K562 (cell line): ENCODE measurements at regions not wholly inside any gene's neighbourhood (a gene's known extent, or its start where the extent isn't known, plus 50 kb on each side); places are given as distances from the start of the nearest gene placed in this dataset.

Experiments
- ATAC-seq: fragments of 200-7000 bp; cut with Tn5 transposase; 3 replicates; pipeline ENCODE4 v1.9.1; 2020; ENCODE audit warnings: moderate library complexity
- BruUV-seq: library from RNA; stranded (reverse); fragments of 400-500 nt; replicated peaks from 2 replicates; lab custom pipeline; 2021; lab: Mats Ljungman, UMichigan
- CTCF ChIA-PET: fragments of 300-600 bp; formaldehyde crosslinking; extraction: SDS; loops from one replicate; lab custom pipeline; 2021; ENCODE audit warnings: low intra/inter-chr PET ratio; lab: Yijun Ruan, JAX
- POLR2A ChIA-PET: fragments of 300-600, 350-650 bp; sonication (Branson Sonifier 250); formaldehyde crosslinking; extraction: SDS; loops from one replicate; lab custom pipeline; 2021; ENCODE audit warnings: antibody characterized with exemption, inconsistent platforms; lab: Yijun Ruan, JAX
- DNase-seq, 4 experiments: peaks; one replicate each; pipeline versions ENCODE4 v3.0.0 to v3.0.0-alpha.2; 2011 to 2018; ENCODE audit warnings: low spot score in 3 of 4, mixed read lengths in 3 of 4; ENCODE audit errors: extremely low read depth in 1 of 4
- FAIRE-seq: peaks from 2 replicates; lab custom pipeline; 2011; peaks lifted over from hg19 to GRCh38; lab: Jason Lieb, UNC
- H2AFZ ChIP-seq: 2 replicates; pipeline ENCODE4 v1.6.0; 2011; ENCODE audit warnings: low read depth, low read length, control low read depth, inconsistent platforms
- H3K27ac ChIP-seq: fragments of 200-600 bp; 3 replicates; pipeline ENCODE4 v1.8.0; 2011; ENCODE audit warnings: low read depth, mild to moderate bottlenecking, control low read depth, inconsistent platforms, low read length, moderate library complexity, mixed read lengths; ENCODE audit errors: extremely low read depth
- H3K27me3 ChIP-seq, 2 experiments: fragments of 300-600 bp in 1 of 2; 2 replicates in 1 of 2; 3 replicates in 1 of 2; pipeline versions ENCODE4 v1.6.0 to v1.8.0; 2011; ENCODE audit warnings: inconsistent platforms in 2 of 2, low read length in 2 of 2, mild to moderate bottlenecking in 1 of 2, mixed read lengths in 1 of 2, moderate library complexity in 1 of 2; ENCODE audit not compliant: control insufficient read depth in 2 of 2, insufficient read depth in 2 of 2
- H3K36me3 ChIP-seq: fragments of 300-600 bp; 3 replicates; pipeline ENCODE4 v1.8.0; 2011; ENCODE audit warnings: mild to moderate bottlenecking, low read length, inconsistent platforms; ENCODE audit not compliant: control insufficient read depth, insufficient read depth
- H3K4me1 ChIP-seq, 2 experiments: fragments of 200-600 bp in 1 of 2; replicated peaks in 1 of 2; 2 replicates in 1 of 2; 3 replicates in 1 of 2; pipeline versions ENCODE4 v1.5.1 to v1.8.0; 2011; ENCODE audit warnings: inconsistent platforms in 2 of 2, low read length in 2 of 2, mild to moderate bottlenecking in 1 of 2, mixed read lengths in 1 of 2, moderate library complexity in 1 of 2; ENCODE audit not compliant: control insufficient read depth in 2 of 2, insufficient read depth in 2 of 2
- H3K4me2 ChIP-seq: 2 replicates; pipeline ENCODE4 v1.6.1; 2011; ENCODE audit warnings: low read length, control low read depth, inconsistent platforms, mixed read lengths; ENCODE audit not compliant: insufficient read depth
- H3K4me3 ChIP-seq: fragments of 200-600 bp; sonication (generic), shearing (Covaris generic); 2 replicates; pipeline ENCODE4 v1.5.1; 2016; ENCODE audit warnings: control low read depth, inconsistent platforms
- H3K79me2 ChIP-seq: fragments of 200-600 bp; 3 replicates; pipeline ENCODE4 v1.8.0; 2011; ENCODE audit warnings: low read length, inconsistent platforms; ENCODE audit not compliant: control insufficient read depth, insufficient read depth
- H3K9ac ChIP-seq, 2 experiments: 2 replicates each; pipeline versions ENCODE4 v1.6.0 to v1.6.1; 2011; ENCODE audit warnings: low read depth in 2 of 2, low read length in 2 of 2, control low read depth in 1 of 2, inconsistent platforms in 1 of 2, mild to moderate bottlenecking in 1 of 2, mixed read lengths in 1 of 2; ENCODE audit not compliant: insufficient read depth in 1 of 2
- H3K9me1 ChIP-seq: one replicate; pipeline ENCODE4 v1.6.0; 2011; ENCODE audit warnings: inconsistent platforms, mild to moderate bottlenecking, low read length, moderate library complexity; ENCODE audit not compliant: control insufficient read depth, insufficient read depth
- H3K9me3 ChIP-seq: replicated peaks from 2 replicates; pipeline ENCODE4 v1.5.1; 2011; ENCODE audit warnings: low read depth, low read length, inconsistent platforms; ENCODE audit not compliant: control insufficient read depth, insufficient read depth
- H4K20me1 ChIP-seq: replicated peaks from 2 replicates; pipeline ENCODE4 v1.6.1; 2011; ENCODE audit warnings: low read length, inconsistent platforms, mixed read lengths; ENCODE audit not compliant: control insufficient read depth, insufficient read depth
- CBFA2T2 ChIP-seq: fragments of 450-650 bp; conservative IDR thresholded peaks from 2 replicates; pipeline ENCODE4 v1.6.1; 2017; ENCODE audit warnings: mild to moderate bottlenecking
- CBFA2T3 ChIP-seq: fragments of 450-650 bp; IDR thresholded peaks from 2 replicates; pipeline ENCODE4 v1.6.1; 2017
- EP300 ChIP-seq: IDR thresholded peaks from 2 replicates; pipeline ENCODE4 v1.6.1; 2012; ENCODE audit warnings: low read length, improper control_type of control experiment
- HMBOX1 ChIP-seq: sonication (generic); IDR thresholded peaks from 2 replicates; pipeline ENCODE4 v1.6.1; 2016
- L3MBTL2 ChIP-seq: fragments of 450-650 bp; IDR thresholded peaks from 2 replicates; pipeline ENCODE4 v1.6.1; 2016; ENCODE audit warnings: mild to moderate bottlenecking, moderate library complexity
- LEF1 ChIP-seq: fragments of 450-650 bp; IDR thresholded peaks from 2 replicates; pipeline ENCODE4 v1.6.1; 2016; ENCODE audit warnings: mild to moderate bottlenecking
- NRF1 ChIP-seq, 2 experiments: fragments of 450-650 bp; IDR thresholded peaks in 1 of 2; conservative IDR thresholded peaks in 1 of 2; 2 replicates each; pipeline ENCODE4 v1.6.1; 2014; ENCODE audit warnings: mild to moderate bottlenecking in 2 of 2
- PKNOX1 ChIP-seq: fragments of 450-650 bp; IDR thresholded peaks from 2 replicates; pipeline ENCODE4 v1.6.1; 2016
- RAD21 ChIP-seq, 2 experiments: fragments of 250-450 bp in 1 of 2; fragments of 450-650 bp in 1 of 2; sonication (Bioruptor Pico) in 1 of 2; formaldehyde crosslinking in 1 of 2; IDR thresholded peaks in 1 of 2; conservative IDR thresholded peaks in 1 of 2; 2 replicates each; pipeline versions ENCODE4 v1.4.0 to v1.8.0; 2020 to 2022; ENCODE audit warnings: mild to moderate bottlenecking in 2 of 2, moderate library complexity in 1 of 2
- SMARCA4 ChIP-seq: fragments of 450-650 bp; IDR thresholded peaks from 2 replicates; pipeline ENCODE4 v1.6.1; 2016
- SOX6 ChIP-seq: fragments of 450-650 bp; IDR thresholded peaks from 2 replicates; pipeline ENCODE4 v1.6.1; 2014; ENCODE audit warnings: mild to moderate bottlenecking
- SUPT5H ChIP-seq: fragments of 450-650 bp; IDR thresholded peaks from 2 replicates; pipeline ENCODE4 v1.6.1; 2016
- TAF9B ChIP-seq: fragments of 450-650 bp; IDR thresholded peaks from 2 replicates; pipeline ENCODE4 v1.6.1; 2018; ENCODE audit warnings: mild to moderate bottlenecking; ENCODE audit not compliant: partially characterized antibody
- TEAD2 ChIP-seq: fragments of 450-650 bp; IDR thresholded peaks from 2 replicates; pipeline ENCODE4 v1.6.1; 2016; ENCODE audit warnings: missing genetic modification characterization, control low read depth, missing compliant biosample characterization
- ZEB2 ChIP-seq: fragments of 450-650 bp; IDR thresholded peaks from 2 replicates; pipeline ENCODE4 v1.6.1; 2016
- ZNF217 ChIP-seq: sonication (generic); formaldehyde crosslinking; IDR thresholded peaks from 2 replicates; pipeline ENCODE4 v1.8.0; 2022; ENCODE audit warnings: mild to moderate bottlenecking, missing genetic modification reagents
- WGBS: fragments of 100-300 bp; shearing (Covaris generic); methylation state at CpG from one replicate; pipeline ENCODE4 v1.1.6; 2016; ENCODE audit warnings: low coverage, mixed read lengths; ENCODE audit not compliant: insufficient coverage; ENCODE audit errors: missing lambda C conversion rate; 5-methylcytosine and 5-hydroxymethylcytosine counted together
- in situ Hi-C: fragments of 300-500 bp; cut with MboI; formaldehyde crosslinking; loops from 4 replicates; pipeline ENCODE4 v1.15.0; 2018; ENCODE audit warnings: inconsistent platforms, mixed read lengths
- intact Hi-C: fragments of 100-400 bp; cut with micrococcal nuclease; formaldehyde crosslinking; loops from 2 replicates; pipeline ENCODE4 v1.14.2; 2022

GRCh38 chr17:22138861-22139469 lies 446.6 kb downstream of the KCNJ18 start:
- Histone ChIP-seq H3K9me1 (no peaks in the 10 kb centered on the region), H3K9me3 (no peaks in the 10 kb centered on the region), H4K20me1 (no peaks in the 10 kb centered on the region), H3K27me3 (no peaks in the 10 kb centered on the region), H3K36me3 (no peaks in the 10 kb centered on the region; the same call in 2 of the 3 replicates), H3K9ac (no peak overlapping the region), H3K4me2 (no peak overlapping the region), H3K4me1 (0 out of 5 replicates have a peak, but pooled peaks cover 0 to 4% of the 10 kb centered on the region in 2 experiments), H3K79me2 (peaks cover 85% of the 10 kb centered on the region), H2AFZ (no peak overlapping the region), H3K4me3 (no peak overlapping the region), H3K27ac (peak overlapping the region; percentile 20; the same call in 1 of the 3 replicates)
- ChIA-PET CTCF (no interaction called here), POLR2A (no interaction called here)
- in situ Hi-C loops (no loop called here), intact Hi-C loops (no loop called here)
- no TSS peak for BruUV-seq
- TF ChIP-seq HMBOX1 (0 out of 2 replicates have a peak, but pooled peaks have one; percentile 11), ZNF217 (CRISPR knock-in tag) (no peak)
- FAIRE-seq (no peak), ATAC-seq (peak; percentile 43), DNase-seq (no peak)
- WGBS, result 12% methylated on average over 2 of the region's 2 CpGs

- H4K20me1 ChIP-seq, result no peaks in the 10 kb centered on the region
- 5% methylated on average over 10 of the region's 10 CpGs for WGBS
- FAIRE-seq (peak; percentile 6), ATAC-seq (peak; percentile 79), DNase-seq (peak in 2 of 4 experiments; percentile 20 to 82)
- intact Hi-C loops, result loop anchor here (2.0 to 5.0 kb wide), 2 partner anchors 15 to 35 kb away; no protein-coding TSS in a partner anchor
- H3K79me2 ChIP-seq, result peaks cover 92% of the 10 kb centered on the region
- POLR2A ChIA-PET, result interaction anchor here (1.5 kb wide), 1 partner anchor 52 kb away, joined by 5 read pairs; no protein-coding TSS in a partner anchor
- no TSS peak for BruUV-seq
- no peaks in the 10 kb centered on the region for H3K27me3 ChIP-seq
- peaks cover 0 to 4% of the 10 kb centered on the region in 2 experiments; a peak in 1 of 5 replicates for H3K4me1 ChIP-seq
- H3K9me1 ChIP-seq, result no peaks in the 10 kb centered on the region
- H3K4me2 ChIP-seq, result peak overlapping the region; percentile 26
- no peaks in the 10 kb centered on the region for H3K36me3 ChIP-seq
- H3K9ac ChIP-seq, result no peak overlapping the region
- H2AFZ ChIP-seq, result no peak overlapping the region
- H3K4me3 ChIP-seq, result no peak overlapping the region
- no peaks in the 10 kb centered on the region for H3K9me3 ChIP-seq
- H3K27ac ChIP-seq, result peak overlapping the region; percentile 55; the same call in 1 of the 3 replicates
- CTCF ChIA-PET, result no interaction called here
- in situ Hi-C loops, result no loop called here
- TF ChIP-seq SOX6 (peak; percentile 94), L3MBTL2 (no peak), ZEB2 (0 out of 2 replicates have a peak, but pooled peaks have one; percentile 53), CBFA2T3 (peak; percentile 81), TAF9B (peak; percentile 21), EP300 (peak; percentile 19; the same call in 1 of the 2 replicates), TEAD2 (tag) (peak; percentile 51; the same call in 1 of the 2 replicates), NRF1 (conservative IDR thresholded peaks at IDR 0.05 in 1 of 2, IDR thresholded peaks at IDR 0.05 in 1 of 2) (peak; percentile 81 to 83), CBFA2T2 (peak; percentile 65), SUPT5H (no peak), LEF1 (peak; percentile 62; the same call in 1 of the 2 replicates), RAD21 (CRISPR knock-in tag; conservative IDR thresholded peaks at IDR 0.05 in 1 of 2, IDR thresholded peaks at IDR 0.05 in 1 of 2) (no peak), PKNOX1 (peak; percentile 95), SMARCA4 (0 out of 2 replicates have a peak, but pooled peaks have one; percentile 46)
Measured at GRCh38 chr17:22142091-22142490, 449.8 kb downstream of the KCNJ18 start.
